ENCODE measurements at regions not wholly inside any gene's neighbourhood (a gene's known extent, or its start where the extent isn't known, plus 50 kb on each side); places are given as distances from the start of the nearest gene placed in this dataset.
"Not testable (repeated sequence)": the region's sequence is repeated elsewhere in the genome, so short reads cannot be mapped to it uniquely, and the experiment has no call there.

DNA sequence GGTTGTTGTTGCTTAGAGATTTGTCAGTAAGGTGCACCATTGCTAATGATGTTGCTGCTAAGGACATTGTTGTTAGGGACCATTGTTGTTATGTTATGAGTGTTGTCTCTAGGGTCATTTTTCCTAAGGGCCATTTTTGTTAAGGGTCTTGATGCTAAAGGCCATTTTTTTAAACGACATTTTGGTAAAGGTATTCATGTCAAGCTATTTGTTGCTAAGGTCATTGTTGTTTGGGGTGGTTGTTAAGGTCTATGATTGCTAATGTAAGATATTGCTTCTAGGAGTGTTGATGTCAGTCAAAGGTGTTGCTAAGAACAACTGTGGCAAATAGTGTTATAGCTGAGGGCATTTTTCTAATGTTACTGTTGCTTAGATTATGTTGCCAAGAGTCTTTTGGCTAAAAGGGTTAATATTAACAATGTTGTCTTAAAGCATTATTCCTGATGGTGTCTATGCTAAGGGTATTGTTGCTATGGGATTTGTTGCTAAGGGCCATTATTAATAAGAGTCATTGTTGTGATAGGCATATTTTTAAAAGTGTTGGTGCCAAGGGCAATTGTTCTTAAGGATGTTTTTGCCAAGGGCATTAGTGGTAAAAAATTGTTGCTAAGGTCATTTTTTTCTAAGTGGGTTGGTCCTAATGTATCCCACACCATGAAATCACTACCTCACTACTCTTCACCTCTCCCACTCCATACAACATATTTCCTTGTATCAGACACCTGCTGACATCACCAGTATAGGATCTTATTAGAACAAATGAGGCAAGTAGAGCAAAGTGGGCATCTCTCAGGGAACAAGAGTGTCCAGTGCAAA, 56.2 kb downstream of the SPATA31A6 start:
- H3K79me1 ChIP-seq (ENCODE audit: low read depth, low read length); H2AK5ac ChIP-seq (ENCODE audit: low read depth, low read length); H3K27ac ChIP-seq (ENCODE audit: low read depth, low read length); H4K20me1 ChIP-seq (replicated peaks in 1 of 2; ENCODE audit: control insufficient read depth in 1 of 2, insufficient read depth in 2 of 2, low read length in 2 of 2); H2BK5ac ChIP-seq (ENCODE audit: low read depth, low read length); H3K27me3 ChIP-seq (replicated peaks in 1 of 4; ENCODE audit: control insufficient read depth in 3 of 4, extremely low read depth in 1 of 4, insufficient read depth in 3 of 4, low read length in 3 of 4); H3K79me2 ChIP-seq (ENCODE audit: control insufficient read depth in 1 of 2, insufficient read depth in 2 of 2, low read length in 2 of 2); H3K36me3 ChIP-seq (ENCODE audit: control insufficient read depth in 2 of 4, insufficient read depth in 4 of 4, low read length in 3 of 4); H3K23ac ChIP-seq (ENCODE audit: insufficient read length); H3K4me3 ChIP-seq (ENCODE audit: extremely low read depth in 1 of 4, insufficient read depth in 2 of 4, low read depth in 3 of 4, low read length in 4 of 4); H2AFZ ChIP-seq (ENCODE audit: low read length); H3K18ac ChIP-seq (ENCODE audit: extremely low read depth, low read length); DNase-seq (ENCODE audit: low read depth in 1 of 2, low spot score in 2 of 2); H3K14ac ChIP-seq (ENCODE audit: insufficient read length); H3K56ac ChIP-seq (replicated peaks; ENCODE audit: insufficient read length, low read depth, low read length); POLR2A ChIA-PET (ENCODE audit: partially characterized antibody); H3K4ac ChIP-seq (replicated peaks; ENCODE audit: insufficient read length, low read depth, low read length); H4K8ac ChIP-seq (ENCODE audit: extremely low read depth, insufficient read depth, low read length); H3K23me2 ChIP-seq (ENCODE audit: low read depth, low read length); H2BK15ac ChIP-seq (ENCODE audit: low read length); H4K5ac ChIP-seq (ENCODE audit: insufficient read length, low read depth, low read length); H2BK12ac ChIP-seq (ENCODE audit: low read depth, low read length); H3K9ac ChIP-seq (replicated peaks in 1 of 4; ENCODE audit: extremely low read depth in 1 of 4, low read depth in 3 of 4, low read length in 3 of 4); H3K4me1 ChIP-seq (replicated peaks in 1 of 4; ENCODE audit: control insufficient read depth in 3 of 4, insufficient read depth in 4 of 4, low read length in 3 of 4); H3K9me3 ChIP-seq (ENCODE audit: insufficient read depth in 2 of 2, low read depth in 1 of 2, low read length in 1 of 2); H3K4me2 ChIP-seq (ENCODE audit: insufficient read depth in 1 of 2, low read depth in 2 of 2, low read length in 2 of 2); H2BK20ac ChIP-seq (ENCODE audit: low read length); H4K91ac ChIP-seq (replicated peaks; ENCODE audit: insufficient read length, low read length); CTCF ChIA-PET (ENCODE audit: partially characterized antibody); H2BK120ac ChIP-seq (replicated peaks; ENCODE audit: low read depth, low read length); FAIRE-seq: not testable (repeated sequence)
- 71% methylated on average over 1 of the region's 1 CpG; no CpG with 5 or more reads in 1 of the 2 experiments for WGBS, 2 experiments (ENCODE audit: extremely low coverage in 1 of 2, insufficient coverage in 1 of 2, insufficient read length in 1 of 2, insufficient replicate concordance in 2 of 2, low coverage in 1 of 2, low lambda C conversion rate in 2 of 2, missing lambda C conversion rate in 1 of 2)

DNA sequence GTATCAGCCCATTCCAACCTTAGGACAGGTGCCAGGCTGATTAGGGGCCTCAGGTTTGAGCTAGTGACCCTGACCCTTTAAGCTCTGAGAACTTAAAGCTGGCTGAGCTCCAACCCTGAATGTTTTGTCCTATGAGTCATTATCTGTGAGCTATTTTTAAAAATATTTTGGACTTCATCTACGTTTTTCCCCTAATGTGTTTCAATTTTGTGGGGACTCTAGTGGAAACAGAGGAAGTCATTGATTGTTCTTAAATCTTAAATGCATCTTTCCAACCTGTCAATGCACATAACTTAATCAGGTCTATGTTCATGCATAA, 56.8 kb downstream of the SPATA31A6 start:
- H3K14ac ChIP-seq (ENCODE audit: insufficient read length); H2BK20ac ChIP-seq (ENCODE audit: low read length); H3K36me3 ChIP-seq (ENCODE audit: control insufficient read depth in 2 of 4, insufficient read depth in 4 of 4, low read length in 3 of 4); H3K23ac ChIP-seq (ENCODE audit: insufficient read length); DNase-seq (ENCODE audit: low read depth in 1 of 2, low spot score in 2 of 2); H3K56ac ChIP-seq (replicated peaks; ENCODE audit: insufficient read length, low read depth, low read length); H4K5ac ChIP-seq (ENCODE audit: insufficient read length, low read depth, low read length); H3K9ac ChIP-seq (replicated peaks in 1 of 4; ENCODE audit: extremely low read depth in 1 of 4, low read depth in 3 of 4, low read length in 3 of 4); H3K4me3 ChIP-seq (ENCODE audit: extremely low read depth in 1 of 4, insufficient read depth in 2 of 4, low read depth in 3 of 4, low read length in 4 of 4); H2BK15ac ChIP-seq (ENCODE audit: low read length); H3K27ac ChIP-seq (ENCODE audit: low read depth, low read length); POLR2A ChIA-PET (ENCODE audit: partially characterized antibody); H3K9me3 ChIP-seq (ENCODE audit: insufficient read depth in 2 of 2, low read depth in 1 of 2, low read length in 1 of 2); H3K79me2 ChIP-seq (ENCODE audit: control insufficient read depth in 1 of 2, insufficient read depth in 2 of 2, low read length in 2 of 2); H4K20me1 ChIP-seq (replicated peaks in 1 of 2; ENCODE audit: control insufficient read depth in 1 of 2, insufficient read depth in 2 of 2, low read length in 2 of 2); H4K8ac ChIP-seq (ENCODE audit: extremely low read depth, insufficient read depth, low read length); H3K23me2 ChIP-seq (ENCODE audit: low read depth, low read length); CTCF ChIA-PET (ENCODE audit: partially characterized antibody); H3K4ac ChIP-seq (replicated peaks; ENCODE audit: insufficient read length, low read depth, low read length); H4K91ac ChIP-seq (replicated peaks; ENCODE audit: insufficient read length, low read length); H2AK5ac ChIP-seq (ENCODE audit: low read depth, low read length); H2BK12ac ChIP-seq (ENCODE audit: low read depth, low read length); H3K79me1 ChIP-seq (ENCODE audit: low read depth, low read length); H3K27me3 ChIP-seq (replicated peaks in 1 of 4; ENCODE audit: control insufficient read depth in 3 of 4, extremely low read depth in 1 of 4, insufficient read depth in 3 of 4, low read length in 3 of 4); H3K4me1 ChIP-seq (replicated peaks in 1 of 4; ENCODE audit: control insufficient read depth in 3 of 4, insufficient read depth in 4 of 4, low read length in 3 of 4); H2BK5ac ChIP-seq (ENCODE audit: low read depth, low read length); H2BK120ac ChIP-seq (replicated peaks; ENCODE audit: low read depth, low read length); FAIRE-seq; H2AFZ ChIP-seq (ENCODE audit: low read length); H3K18ac ChIP-seq (ENCODE audit: extremely low read depth, low read length); H3K4me2 ChIP-seq (ENCODE audit: insufficient read depth in 1 of 2, low read depth in 2 of 2, low read length in 2 of 2): not testable (repeated sequence)
- 83% methylated on average over 1 of the region's 1 CpG; no CpG with 5 or more reads in 1 of the 2 experiments for WGBS, 2 experiments (ENCODE audit: extremely low coverage in 1 of 2, insufficient coverage in 1 of 2, insufficient read length in 1 of 2, insufficient replicate concordance in 2 of 2, low coverage in 1 of 2, low lambda C conversion rate in 2 of 2, missing lambda C conversion rate in 1 of 2)
